IMR-90 (cell line): ENCODE measurements at regions not wholly inside any gene's neighbourhood (a gene's known extent, or its start where the extent isn't known, plus 50 kb on each side); places are given as distances from the start of the nearest gene placed in this dataset.

Experiments used
- ATAC-seq: fragments of 200-7000 bp; cut with Tn5 transposase; 2 replicates; pipeline ENCODE4 v1.9.1; 2020; ENCODE audit warnings: low read depth, mild to moderate bottlenecking, moderate library complexity
- BruUV-seq: library from RNA; stranded (reverse); fragments of 400-500 nt; replicated peaks from 2 replicates; lab custom pipeline; 2021; lab: Mats Ljungman, UMichigan
- CTCF ChIA-PET: fragments of 300-600 bp; formaldehyde crosslinking; extraction: SDS; loops from one replicate; lab custom pipeline; 2021; ENCODE audit warnings: antibody characterized with exemption; lab: Yijun Ruan, JAX
- POLR2A ChIA-PET: fragments of 300-600 bp; sonication (Branson Sonifier 250); formaldehyde crosslinking; loops from one replicate; lab custom pipeline; 2022; ENCODE audit warnings: antibody characterized with exemption; ENCODE audit not compliant: unreplicated experiment; lab: Charles Lee
- DNase-seq: peaks from one replicate; pipeline ENCODE4 v3.0.0; 2013
- H2AFZ ChIP-seq: replicated peaks from 2 replicates; pipeline ENCODE3; 2013; ENCODE audit warnings: low read length, mild to moderate bottlenecking; ENCODE audit not compliant: poor library complexity
- H2AK5ac ChIP-seq: 2 replicates; pipeline ENCODE4 v1.6.1; 2013; ENCODE audit warnings: low read depth, low read length, inconsistent platforms
- H2AK9ac ChIP-seq: replicated peaks from 2 replicates; pipeline ENCODE3; 2013; ENCODE audit warnings: mild to moderate bottlenecking, low read depth, low read length, moderate library complexity; ENCODE audit not compliant: poor library complexity
- H2BK120ac ChIP-seq: 2 replicates; pipeline ENCODE4 v1.6.1; 2013; ENCODE audit warnings: low read depth, low read length, inconsistent platforms
- H2BK15ac ChIP-seq: 3 replicates; pipeline ENCODE4 v1.6.1; 2013; ENCODE audit warnings: low read depth, low read length, inconsistent platforms
- H2BK20ac ChIP-seq: 2 replicates; pipeline ENCODE4 v1.6.1; 2013; ENCODE audit warnings: low read depth, mild to moderate bottlenecking, inconsistent platforms, low read length, moderate library complexity
- H2BK5ac ChIP-seq: 2 replicates; pipeline ENCODE4 v1.6.1; 2013; ENCODE audit warnings: mild to moderate bottlenecking, low read depth, low read length, inconsistent platforms; ENCODE audit not compliant: poor library complexity, severe bottlenecking
- H3K14ac ChIP-seq: replicated peaks from 2 replicates; pipeline ENCODE4 v1.6.1; 2013; ENCODE audit warnings: low read depth, low read length, inconsistent platforms
- H3K18ac ChIP-seq: 2 replicates; pipeline ENCODE4 v1.6.1; 2013; ENCODE audit warnings: low read depth, low read length, control low read depth
- H3K23ac ChIP-seq: 2 replicates; pipeline ENCODE4 v1.6.1; 2013; ENCODE audit warnings: low read depth, low read length, inconsistent platforms
- H3K27ac ChIP-seq: 2 replicates; pipeline ENCODE4 v1.5.1; 2013; ENCODE audit warnings: mild to moderate bottlenecking, control low read depth, low read length; ENCODE audit not compliant: insufficient read depth
- H3K27me3 ChIP-seq: 2 replicates; pipeline ENCODE4 v1.6.1; 2013; ENCODE audit warnings: low read length; ENCODE audit not compliant: control insufficient read depth, insufficient read depth
- H3K36me3 ChIP-seq: 2 replicates; pipeline ENCODE4 v1.6.1; 2013; ENCODE audit warnings: low read length, mixed read lengths; ENCODE audit not compliant: control insufficient read depth, insufficient read depth
- H3K4ac ChIP-seq: 2 replicates; pipeline ENCODE4 v1.6.1; 2013; ENCODE audit warnings: low read depth, low read length, inconsistent platforms
- H3K4me1 ChIP-seq: 2 replicates; pipeline ENCODE4 v1.6.1; 2013; ENCODE audit warnings: low read length, mixed read lengths; ENCODE audit not compliant: control insufficient read depth, insufficient read depth
- H3K4me2 ChIP-seq: 2 replicates; pipeline ENCODE4 v1.6.1; 2013; ENCODE audit warnings: low read depth, mild to moderate bottlenecking, control low read depth, low read length, moderate library complexity
- H3K4me3 ChIP-seq: 2 replicates; pipeline ENCODE4 v1.5.1; 2013; ENCODE audit warnings: low read depth, mild to moderate bottlenecking, control low read depth, low read length, moderate library complexity; ENCODE audit not compliant: insufficient read depth
- H3K56ac ChIP-seq: 2 replicates; pipeline ENCODE4 v1.6.1; 2013; ENCODE audit warnings: low read length, inconsistent platforms; ENCODE audit not compliant: insufficient read depth; ENCODE audit errors: extremely low read depth
- H3K79me1 ChIP-seq, 2 experiments: 2 replicates each; pipeline ENCODE4 v1.6.1; 2013; ENCODE audit warnings: low read length in 2 of 2, inconsistent platforms in 1 of 2, low read depth in 1 of 2
- H3K9ac ChIP-seq: 2 replicates; pipeline ENCODE4 v1.6.1; 2013; ENCODE audit warnings: low read depth, low read length, control low read depth
- H3K9me1 ChIP-seq: 2 replicates; pipeline ENCODE4 v1.6.1; 2013; ENCODE audit warnings: low read length, inconsistent platforms; ENCODE audit not compliant: insufficient read depth
- H3K9me3 ChIP-seq: 2 replicates; pipeline ENCODE4 v1.6.1; 2013; ENCODE audit warnings: low read length; ENCODE audit not compliant: control insufficient read depth, insufficient read depth
- H4K20me1 ChIP-seq: 2 replicates; pipeline ENCODE4 v1.6.1; 2013; ENCODE audit warnings: low read length, inconsistent platforms; ENCODE audit not compliant: insufficient read depth
- H4K5ac ChIP-seq: 2 replicates; pipeline ENCODE4 v1.6.1; 2013; ENCODE audit warnings: mild to moderate bottlenecking, low read depth, low read length, control low read depth
- H4K8ac ChIP-seq, 2 experiments: 2 replicates each; pipeline ENCODE4 v1.6.1; 2013; ENCODE audit warnings: low read depth in 2 of 2, low read length in 2 of 2, control low read depth in 1 of 2, inconsistent platforms in 1 of 2
- H4K91ac ChIP-seq: 2 replicates; pipeline ENCODE4 v1.6.1; 2013; ENCODE audit warnings: low read depth, low read length, inconsistent platforms; ENCODE audit not compliant: insufficient read depth
- CEBPB ChIP-seq: IDR thresholded peaks from 2 replicates; pipeline ENCODE4 v1.6.1; 2012; ENCODE audit warnings: low read depth, low read length, improper control_type of control experiment
- CHD1 ChIP-seq: IDR thresholded peaks from 2 replicates; pipeline ENCODE4 v1.6.1; 2012; ENCODE audit warnings: low read depth, low read length, improper control_type of control experiment
- ELK1 ChIP-seq: fragments of 150-350 bp; IDR thresholded peaks from 2 replicates; pipeline ENCODE4 v1.6.1; 2016; ENCODE audit warnings: low read depth, mild to moderate bottlenecking, low read length, moderate library complexity, borderline replicate concordance
- FOS ChIP-seq: fragments of 150-350 bp; IDR thresholded peaks from 2 replicates; pipeline ENCODE4 v1.6.1; 2016; ENCODE audit warnings: low read depth, low read length
- MAFK ChIP-seq: IDR thresholded peaks from 2 replicates; pipeline ENCODE4 v1.6.1; 2012; ENCODE audit warnings: low read depth, low read length, improper control_type of control experiment
- MAZ ChIP-seq: IDR thresholded peaks from 2 replicates; pipeline ENCODE4 v1.6.1; 2012; ENCODE audit warnings: low read depth, mild to moderate bottlenecking, low read length, improper control_type of control experiment, moderate library complexity, borderline replicate concordance
- NFE2L2 ChIP-seq: fragments of 150-350 bp; IDR thresholded peaks from 2 replicates; pipeline ENCODE4 v1.6.1; 2016; ENCODE audit warnings: low read depth, mild to moderate bottlenecking, low read length
- POLR2A ChIP-seq: IDR thresholded peaks from 2 replicates; pipeline ENCODE4 v1.6.1; 2012; ENCODE audit warnings: mild to moderate bottlenecking, low read depth, low read length
- RCOR1 ChIP-seq: IDR thresholded peaks from 2 replicates; pipeline ENCODE4 v1.6.1; 2012; ENCODE audit warnings: mild to moderate bottlenecking, low read length, improper control_type of control experiment; ENCODE audit not compliant: insufficient replicate concordance
- SMC3 ChIP-seq: fragments of 150-350 bp; IDR thresholded peaks from 2 replicates; pipeline ENCODE4 v1.6.1; 2016; ENCODE audit warnings: low read depth, mild to moderate bottlenecking, antibody characterized with exemption, low read length, moderate library complexity
- WGBS, 2 experiments: methylation state at CpG; one replicate each; pipeline versions ENCODE4 v1.1.5 to v1.1.7; 2013; ENCODE audit warnings: missing lambda C conversion rate in 2 of 2; ENCODE audit not compliant: insufficient read length in 1 of 2; ENCODE audit errors: extremely low coverage in 2 of 2; 5-methylcytosine and 5-hydroxymethylcytosine counted together
- dilution Hi-C: fragments of 300-500 bp; cut with HindIII; formaldehyde crosslinking; loops from one replicate; pipeline ENCODE4 v1.14.3; 2018; ENCODE audit warnings: low sequenced_read_pairs; ENCODE audit not compliant: unreplicated experiment
- in situ Hi-C: fragments of 300-500 bp; cut with MboI; formaldehyde crosslinking; loops from 3 replicates; pipeline ENCODE4 v1.14.3; 2019; ENCODE audit warnings: low sequenced_read_pairs, inconsistent platforms, mixed read lengths
- intact Hi-C: fragments of 100-400 bp; cut with micrococcal nuclease; formaldehyde crosslinking; loops from 2 replicates; pipeline ENCODE4 v1.10.0; 2022
- TF ChIP-seq, protein P1 (sequence below): fragments of 150-350 bp; IDR thresholded peaks from 2 replicates; pipeline ENCODE4 v1.6.1; 2017; ENCODE audit warnings: mild to moderate bottlenecking, antibody characterized with exemption, low read length, low read depth
- TF ChIP-seq, protein P2 (sequence below): conservative IDR thresholded peaks from 2 replicates; pipeline ENCODE4 v1.5.1; 2012; ENCODE audit warnings: mild to moderate bottlenecking, low read depth, low read length, improper control_type of control experiment

DNA sequence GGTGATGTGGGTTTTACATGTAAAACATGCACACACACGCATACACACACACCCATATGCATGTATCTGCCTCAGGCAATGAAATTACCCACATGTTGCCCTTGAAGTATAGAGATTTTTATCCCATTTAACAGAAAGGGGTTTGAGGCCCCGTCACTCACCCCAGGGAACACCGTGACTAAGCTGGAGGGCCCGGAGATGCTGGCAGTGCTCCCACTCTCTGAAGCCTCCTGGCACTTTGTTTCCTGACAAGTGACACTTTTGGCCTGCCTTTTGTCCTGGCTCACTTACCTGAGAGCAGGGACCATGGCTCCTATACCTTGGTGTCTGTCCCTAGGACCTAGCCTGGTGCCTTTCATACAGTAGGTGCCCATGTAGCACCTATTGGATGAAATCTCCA lies 50.0 kb upstream of the TNRC6C start:
- ChIA-PET CTCF (no interaction called here), POLR2A (interaction anchor here (0.5 kb wide), 1 partner anchor 177 kb away, joined by 4 read pairs; no protein-coding TSS in a partner anchor)
- no peaks in the 10 kb centered on the region for H4K20me1 ChIP-seq
- H3K23ac ChIP-seq: no peak overlapping the region
- no peak overlapping the region for H3K18ac ChIP-seq
- dilution Hi-C loops: no loop called here
- DNase-seq (no peak), ATAC-seq (no peak)
- no peak overlapping the region for H4K8ac ChIP-seq
- H3K4me2 ChIP-seq: no peak overlapping the region
- no peak overlapping the region for H2AK9ac ChIP-seq
- H2BK15ac ChIP-seq: no peak overlapping the region
- BruUV-seq: no TSS peak
- H3K36me3 ChIP-seq: no peaks in the 10 kb centered on the region
- H3K9ac ChIP-seq: no peak overlapping the region
- no peaks in the 10 kb centered on the region for H3K4me1 ChIP-seq
- H3K27ac ChIP-seq: no peak overlapping the region
- no peak overlapping the region for H3K14ac ChIP-seq
- peaks cover 46% of the 10 kb centered on the region for H3K27me3 ChIP-seq
- WGBS, 2 experiments: 40% methylated on average over 3 of the region's 4 CpGs; no CpG with 5 or more reads in 1 of the 2 experiments
- H4K91ac ChIP-seq: no peak overlapping the region
- intact Hi-C loops: no loop called here
- H2AK5ac ChIP-seq: no peak overlapping the region
- H2AFZ ChIP-seq: no peak overlapping the region
- H3K4ac ChIP-seq: no peak overlapping the region
- H2BK5ac ChIP-seq: no peak overlapping the region
- no peaks in the 10 kb centered on the region for H3K9me1 ChIP-seq
- H2BK20ac ChIP-seq: no peak overlapping the region
- no peaks in the 10 kb centered on the region for H3K79me1 ChIP-seq
- no peak for TF ChIP-seq RCOR1
- TF ChIP-seq, protein P1, sequence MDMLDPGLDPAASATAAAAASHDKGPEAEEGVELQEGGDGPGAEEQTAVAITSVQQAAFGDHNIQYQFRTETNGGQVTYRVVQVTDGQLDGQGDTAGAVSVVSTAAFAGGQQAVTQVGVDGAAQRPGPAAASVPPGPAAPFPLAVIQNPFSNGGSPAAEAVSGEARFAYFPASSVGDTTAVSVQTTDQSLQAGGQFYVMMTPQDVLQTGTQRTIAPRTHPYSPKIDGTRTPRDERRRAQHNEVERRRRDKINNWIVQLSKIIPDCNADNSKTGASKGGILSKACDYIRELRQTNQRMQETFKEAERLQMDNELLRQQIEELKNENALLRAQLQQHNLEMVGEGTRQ: no peak
- no peak for TF ChIP-seq SMC3
- TF ChIP-seq FOS: no peak
- no peak for TF ChIP-seq CHD1
- TF ChIP-seq MAFK: no peak
- no peak for TF ChIP-seq ELK1
- no peak for TF ChIP-seq MAZ
- TF ChIP-seq, protein P2, sequence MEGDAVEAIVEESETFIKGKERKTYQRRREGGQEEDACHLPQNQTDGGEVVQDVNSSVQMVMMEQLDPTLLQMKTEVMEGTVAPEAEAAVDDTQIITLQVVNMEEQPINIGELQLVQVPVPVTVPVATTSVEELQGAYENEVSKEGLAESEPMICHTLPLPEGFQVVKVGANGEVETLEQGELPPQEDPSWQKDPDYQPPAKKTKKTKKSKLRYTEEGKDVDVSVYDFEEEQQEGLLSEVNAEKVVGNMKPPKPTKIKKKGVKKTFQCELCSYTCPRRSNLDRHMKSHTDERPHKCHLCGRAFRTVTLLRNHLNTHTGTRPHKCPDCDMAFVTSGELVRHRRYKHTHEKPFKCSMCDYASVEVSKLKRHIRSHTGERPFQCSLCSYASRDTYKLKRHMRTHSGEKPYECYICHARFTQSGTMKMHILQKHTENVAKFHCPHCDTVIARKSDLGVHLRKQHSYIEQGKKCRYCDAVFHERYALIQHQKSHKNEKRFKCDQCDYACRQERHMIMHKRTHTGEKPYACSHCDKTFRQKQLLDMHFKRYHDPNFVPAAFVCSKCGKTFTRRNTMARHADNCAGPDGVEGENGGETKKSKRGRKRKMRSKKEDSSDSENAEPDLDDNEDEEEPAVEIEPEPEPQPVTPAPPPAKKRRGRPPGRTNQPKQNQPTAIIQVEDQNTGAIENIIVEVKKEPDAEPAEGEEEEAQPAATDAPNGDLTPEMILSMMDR: no peak
- TF ChIP-seq NFE2L2: no peak
- TF ChIP-seq POLR2A: no peak
- TF ChIP-seq CEBPB: no peak
- H2BK120ac ChIP-seq: no peak overlapping the region
- no peaks in the 10 kb centered on the region for H3K9me3 ChIP-seq
- H3K4me3 ChIP-seq: no peak overlapping the region
- H4K5ac ChIP-seq: no peak overlapping the region
- in situ Hi-C loops: no loop called here
- no peak overlapping the region for H3K56ac ChIP-seq
